Endothelial cell of umbilical vein (primary cell): ENCODE measurements at regions not wholly inside any gene's neighbourhood (a gene's known extent, or its start where the extent isn't known, plus 50 kb on each side); places are given as distances from the start of the nearest gene placed in this dataset.

Experiments
- BruUV-seq: library from RNA; stranded (reverse); fragments of 400-500 nt; replicated peaks from 2 replicates; lab custom pipeline; 2021; lab: Mats Ljungman, UMichigan
- CTCF ChIA-PET: fragments of 300-600, 350-600 bp; sonication (Branson Sonifier 250); formaldehyde crosslinking; loops from one replicate; lab custom pipeline; 2021; ENCODE audit warnings: antibody characterized with exemption, inconsistent platforms; lab: Charles Lee
- POLR2A ChIA-PET: fragments of 300-600, 350-600 bp; sonication (Branson Sonifier 250); formaldehyde crosslinking; loops from one replicate; lab custom pipeline; 2021; ENCODE audit warnings: antibody characterized with exemption, inconsistent platforms; lab: Charles Lee
- DNase-seq: peaks from one replicate; pipeline ENCODE4 v3.0.0-alpha.2; 2011; ENCODE audit warnings: low read depth, low spot score
- FAIRE-seq: peaks from 2 replicates; lab custom pipeline; 2011; peaks lifted over from hg19 to GRCh38; lab: Jason Lieb, UNC
- H2AFZ ChIP-seq: 2 replicates; pipeline ENCODE4 v1.6.0; 2012; ENCODE audit warnings: low read depth, low read length, control low read depth, inconsistent platforms
- H3K27ac ChIP-seq: 2 replicates; pipeline ENCODE4 v1.5.1; 2011; ENCODE audit warnings: low read depth, mild to moderate bottlenecking, control low read depth, low read length, moderate library complexity; ENCODE audit not compliant: insufficient read depth
- H3K27me3 ChIP-seq, 2 experiments: 2 replicates each; pipeline versions ENCODE4 v1.6.0 to v1.6.1; 2011; ENCODE audit warnings: low read length in 2 of 2, mixed read lengths in 1 of 2; ENCODE audit not compliant: control insufficient read depth in 2 of 2, insufficient read depth in 2 of 2
- H3K36me3 ChIP-seq, 2 experiments: 2 replicates in 1 of 2; 3 replicates in 1 of 2; pipeline ENCODE4 v1.5.1; 2011; ENCODE audit warnings: low read length in 2 of 2, mild to moderate bottlenecking in 1 of 2, moderate library complexity in 1 of 2; ENCODE audit not compliant: control insufficient read depth in 2 of 2, insufficient read depth in 2 of 2; ENCODE audit errors: extremely low read depth in 1 of 2
- H3K4me1 ChIP-seq: 3 replicates; pipeline ENCODE4 v1.5.1; 2011; ENCODE audit warnings: mild to moderate bottlenecking, low read length; ENCODE audit not compliant: control insufficient read depth, insufficient read depth; ENCODE audit errors: extremely low read depth
- H3K4me2 ChIP-seq: 2 replicates; pipeline ENCODE4 v1.6.1; 2011; ENCODE audit warnings: low read length, control low read depth, mixed read lengths; ENCODE audit not compliant: insufficient read depth
- H3K4me3 ChIP-seq, 3 experiments: fragments of 200-600 bp in 1 of 3; sonication (generic), shearing (Covaris generic) in 1 of 3; replicated peaks in 1 of 3; 2 replicates each; pipeline ENCODE4 v1.5.1; 2011 to 2016; ENCODE audit warnings: control low read depth in 3 of 3, low read length in 3 of 3, mild to moderate bottlenecking in 2 of 3, inconsistent platforms in 1 of 3, low read depth in 1 of 3, moderate library complexity in 1 of 3; ENCODE audit not compliant: insufficient read depth in 1 of 3
- H3K79me2 ChIP-seq: 2 replicates; pipeline ENCODE4 v1.6.0; 2012; ENCODE audit warnings: low read length, inconsistent platforms; ENCODE audit not compliant: control insufficient read depth, insufficient read depth
- H3K9ac ChIP-seq: replicated peaks from 2 replicates; pipeline ENCODE3; 2011; ENCODE audit warnings: low read length, control low read depth; ENCODE audit not compliant: insufficient read depth; ENCODE audit errors: extremely low read depth
- H3K9me1 ChIP-seq: replicated peaks from 3 replicates; pipeline ENCODE4 v1.6.0; 2011; ENCODE audit warnings: mild to moderate bottlenecking, low read length; ENCODE audit not compliant: control insufficient read depth, insufficient read depth; ENCODE audit errors: extremely low read depth
- H3K9me3 ChIP-seq: replicated peaks from 2 replicates; pipeline ENCODE4 v1.5.1; 2012; ENCODE audit warnings: low read length, inconsistent platforms; ENCODE audit not compliant: control insufficient read depth, insufficient read depth
- H4K20me1 ChIP-seq: replicated peaks from 2 replicates; pipeline ENCODE3; 2011; ENCODE audit warnings: mild to moderate bottlenecking, low read length; ENCODE audit not compliant: control insufficient read depth, insufficient read depth; ENCODE audit errors: extremely low read depth
- CTCF ChIP-seq, 2 donors: IDR thresholded peaks; 1 replicate in 1 of 2; 2 replicates in 1 of 2; pipeline ENCODE4 v1.5.1; 2011; ENCODE audit warnings: low read length in 2 of 2, mild to moderate bottlenecking in 2 of 2, moderate library complexity in 2 of 2, control low read depth in 1 of 2, inconsistent platforms in 1 of 2, low read depth in 1 of 2; ENCODE audit not compliant: insufficient read depth in 1 of 2; ENCODE audit errors: extremely low read depth in 1 of 2
- FOS ChIP-seq: IDR thresholded peaks from 2 replicates; pipeline ENCODE4 v1.6.1; 2011; ENCODE audit warnings: mild to moderate bottlenecking, low read length, moderate library complexity, borderline replicate concordance; ENCODE audit not compliant: insufficient read depth
- GATA2 ChIP-seq: IDR thresholded peaks from 2 replicates; pipeline ENCODE4 v1.7.0; 2011; ENCODE audit warnings: low read depth, mild to moderate bottlenecking, moderate library complexity, mixed read lengths, low read length; ENCODE audit not compliant: insufficient read length, insufficient read depth
- JUN ChIP-seq: IDR thresholded peaks from 2 replicates; pipeline ENCODE4 v1.6.1; 2011; ENCODE audit warnings: borderline replicate concordance, low read depth; ENCODE audit not compliant: insufficient read length, insufficient read depth
- MYC ChIP-seq: IDR thresholded peaks from one replicate; pipeline ENCODE4 v1.6.1; 2011; ENCODE audit warnings: mild to moderate bottlenecking, low read depth, low read length
- POLR2A ChIP-seq: IDR thresholded peaks from 2 replicates; pipeline ENCODE4 v1.6.1; 2012; ENCODE audit warnings: low read depth, mild to moderate bottlenecking, control low read depth, low read length
- POLR2AphosphoS5 ChIP-seq: IDR thresholded peaks from 2 replicates; pipeline ENCODE4 v1.6.1; 2012; ENCODE audit warnings: low read depth, mild to moderate bottlenecking, control low read depth, low read length, moderate library complexity; ENCODE audit not compliant: insufficient read depth
- dilution Hi-C: fragments of 300-500 bp; cut with MboI; formaldehyde crosslinking; loops from one replicate; pipeline ENCODE4 v1.15.0; 2019; ENCODE audit warnings: low sequenced_read_pairs; ENCODE audit not compliant: extremely low pct_ligation_motif_present
- intact Hi-C: fragments of 100-400 bp; cut with micrococcal nuclease; formaldehyde crosslinking; loops from one replicate; pipeline ENCODE4 v1.10.0; 2022

- H3K9me3 ChIP-seq = no peaks in the 10 kb centered on the region
- no peak for FAIRE-seq
- intact Hi-C loops (no loop called here), dilution Hi-C loops (no loop called here)
- H3K4me1 ChIP-seq = no peaks in the 10 kb centered on the region
- no peak for DNase-seq
- H3K9ac ChIP-seq = no peak overlapping the region
- H3K9me1 ChIP-seq = no peaks in the 10 kb centered on the region
- no peak overlapping the region for H3K27ac ChIP-seq
- no peaks in the 10 kb centered on the region for H3K79me2 ChIP-seq
- no peaks in the 10 kb centered on the region for H3K27me3 ChIP-seq
- BruUV-seq = no TSS peak
- POLR2A ChIA-PET = no interaction called here
- H4K20me1 ChIP-seq = no peaks in the 10 kb centered on the region
- no peak for TF ChIP-seq GATA2
- TF ChIP-seq MYC = no peak
- TF ChIP-seq CTCF (IDR thresholded peaks at IDR 0.05; ENCODE audit: extremely low read depth in 1 of 2, insufficient read depth in 1 of 2, low read depth in 1 of 2, low read length in 2 of 2) = no peak
- no peak for TF ChIP-seq POLR2A
- TF ChIP-seq POLR2AphosphoS5 = no peak
- TF ChIP-seq JUN = no peak
- no peaks in the 10 kb centered on the region for H3K36me3 ChIP-seq
- H3K4me2 ChIP-seq = no peak overlapping the region
- CTCF ChIA-PET = no interaction called here
- no peak overlapping the region for H3K4me3 ChIP-seq
- no peak overlapping the region for H2AFZ ChIP-seq
Measured at GRCh38 chr2:83516503-83516902, 942.6 kb downstream of the SUCLG1 start.

DNA sequence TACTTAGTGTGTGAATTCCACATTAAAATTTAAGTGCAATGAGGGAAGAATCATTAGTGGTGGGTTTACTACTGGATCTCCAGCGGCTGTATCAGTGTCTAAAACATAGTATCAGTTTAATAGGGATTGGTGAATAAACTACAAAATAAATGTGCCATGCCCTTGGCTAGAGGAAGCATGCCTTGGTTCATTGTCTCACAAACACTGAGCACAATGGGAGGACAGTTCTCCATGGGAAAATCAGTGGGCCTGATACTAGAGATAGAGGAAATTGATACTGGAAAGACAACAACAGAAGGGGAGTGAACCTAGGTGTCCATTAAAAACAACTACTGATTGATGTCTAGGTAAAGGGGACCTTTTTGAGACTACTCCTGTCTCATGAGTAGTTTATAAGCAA, 971.6 kb downstream of the SUCLG1 start:
- no peaks in the 10 kb centered on the region for H3K4me1 ChIP-seq
- CTCF ChIA-PET = no interaction called here
- dilution Hi-C loops = no loop called here
- FAIRE-seq (no peak), DNase-seq (no peak)
- no peak overlapping the region for H2AFZ ChIP-seq
- no peak overlapping the region for H3K27ac ChIP-seq
- intact Hi-C loops = no loop called here
- no peaks in the 10 kb centered on the region for H3K9me3 ChIP-seq
- H3K4me3 ChIP-seq = no peak overlapping the region
- no peak overlapping the region for H3K4me2 ChIP-seq
- H3K9ac ChIP-seq = no peak overlapping the region
- TF ChIP-seq POLR2AphosphoS5 (no peak), POLR2A (no peak), GATA2 (no peak), FOS (no peak), MYC (no peak), JUN (no peak)
- POLR2A ChIA-PET = no interaction called here
- H4K20me1 ChIP-seq = no peaks in the 10 kb centered on the region
- no peaks in the 10 kb centered on the region for H3K36me3 ChIP-seq
- H3K27me3 ChIP-seq = no peaks in the 10 kb centered on the region
- H3K79me2 ChIP-seq = no peaks in the 10 kb centered on the region
- no peaks in the 10 kb centered on the region for H3K9me1 ChIP-seq
- BruUV-seq = no TSS peak
